Breast epithelium (tissue), 4 donors: ENCODE measurements at regions not wholly inside any gene's neighbourhood (a gene's known extent, or its start where the extent isn't known, plus 50 kb on each side); places are given as distances from the start of the nearest gene placed in this dataset.

Experiments
- DNase-seq, 2 donors: peaks; one replicate each; pipeline ENCODE4 v3.0.0-alpha.2; 2019; ENCODE audit warnings: low spot score in 2 of 2
- H3K27ac ChIP-seq, 2 donors: fragments of 200-600 bp; sonication (generic) in 1 of 2; one replicate each; pipeline ENCODE4 v1.5.1; 2016 to 2019; ENCODE audit warnings: mild to moderate bottlenecking in 1 of 2
- H3K27me3 ChIP-seq, 2 donors: fragments of 200-600 bp; sonication (generic) in 1 of 2; one replicate each; pipeline versions ENCODE4 v1.5.1 to v1.6.0; 2017 to 2019; ENCODE audit warnings: control low read depth in 1 of 2, mild to moderate bottlenecking in 1 of 2
- H3K36me3 ChIP-seq: fragments of 200-600 bp; one replicate; pipeline ENCODE4 v1.5.1; 2019
- H3K4me1 ChIP-seq, 2 donors: fragments of 200-600 bp; sonication (generic); one replicate each; pipeline ENCODE4 v1.5.1; 2016 to 2019; ENCODE audit warnings: control low read depth in 1 of 2
- H3K4me3 ChIP-seq, 3 donors: fragments of 200-600 bp; sonication (generic); 1 replicate in 2 of 3; 2 replicates in 1 of 3; pipeline ENCODE4 v1.5.1; 2016 to 2019; ENCODE audit warnings: mild to moderate bottlenecking in 3 of 3, moderate library complexity in 2 of 3
- H3K9me3 ChIP-seq, 2 donors: fragments of 200-600 bp; sonication (generic) in 1 of 2; one replicate each; pipeline ENCODE4 v1.5.1; 2016 to 2019; ENCODE audit warnings: control low read depth in 1 of 2
- POLR2A ChIP-seq: fragments of 450-650 bp; IDR thresholded peaks from one replicate; pipeline ENCODE4 v1.6.1; 2016; ENCODE audit warnings: antibody characterized with exemption, mild to moderate bottlenecking, moderate library complexity
- POLR2AphosphoS5 ChIP-seq, 3 donors: sonication (generic); formaldehyde crosslinking; IDR thresholded peaks; one replicate each; pipeline ENCODE4 v1.6.1; 2017; ENCODE audit warnings: antibody characterized with exemption in 3 of 3
- intact Hi-C: fragments of 100-400 bp; cut with DNase I; formaldehyde crosslinking; loops from one replicate; pipeline ENCODE4 v1.15.1; 2023; ENCODE audit warnings: low total_unique reads
- TF ChIP-seq, protein P1 (sequence below), 3 donors: fragments of 450-650 bp; IDR thresholded peaks; one replicate each; pipeline ENCODE4 v1.5.1; 2016 to 2017; ENCODE audit warnings: antibody characterized with exemption in 3 of 3, mild to moderate bottlenecking in 3 of 3, moderate library complexity in 3 of 3

DNA sequence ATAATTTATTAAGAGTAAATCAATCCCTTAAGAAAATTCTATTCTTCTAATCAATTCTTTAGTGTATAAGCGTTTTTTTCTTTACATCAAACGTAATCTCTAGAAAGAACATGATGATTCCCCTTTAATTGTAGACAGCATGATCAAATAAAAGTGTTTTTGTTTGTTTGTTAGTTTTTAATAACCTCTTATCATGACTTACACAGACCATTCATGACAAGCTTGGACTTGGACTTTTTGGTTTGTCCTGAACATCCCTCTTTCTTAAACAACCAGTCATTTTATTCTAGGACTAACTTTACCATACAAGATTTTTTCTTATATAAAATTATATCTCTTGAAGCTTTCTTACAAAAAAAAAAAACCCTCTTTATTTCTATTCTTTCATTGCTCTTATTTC lies 344.6 kb upstream of the SPOCK3 start:
- H3K27me3 ChIP-seq, result no peaks in the 10 kb centered on the region
- no peaks in the 10 kb centered on the region for H3K36me3 ChIP-seq
- H3K4me1 ChIP-seq, result no peaks in the 10 kb centered on the region
- intact Hi-C loops, result no loop called here
- H3K27ac ChIP-seq, result no peak overlapping the region
- peaks cover 0 to 5% of the 10 kb centered on the region in 2 donors for H3K9me3 ChIP-seq
- DNase-seq, result no peak
- no peak overlapping the region for H3K4me3 ChIP-seq
- TF ChIP-seq, protein P1, sequence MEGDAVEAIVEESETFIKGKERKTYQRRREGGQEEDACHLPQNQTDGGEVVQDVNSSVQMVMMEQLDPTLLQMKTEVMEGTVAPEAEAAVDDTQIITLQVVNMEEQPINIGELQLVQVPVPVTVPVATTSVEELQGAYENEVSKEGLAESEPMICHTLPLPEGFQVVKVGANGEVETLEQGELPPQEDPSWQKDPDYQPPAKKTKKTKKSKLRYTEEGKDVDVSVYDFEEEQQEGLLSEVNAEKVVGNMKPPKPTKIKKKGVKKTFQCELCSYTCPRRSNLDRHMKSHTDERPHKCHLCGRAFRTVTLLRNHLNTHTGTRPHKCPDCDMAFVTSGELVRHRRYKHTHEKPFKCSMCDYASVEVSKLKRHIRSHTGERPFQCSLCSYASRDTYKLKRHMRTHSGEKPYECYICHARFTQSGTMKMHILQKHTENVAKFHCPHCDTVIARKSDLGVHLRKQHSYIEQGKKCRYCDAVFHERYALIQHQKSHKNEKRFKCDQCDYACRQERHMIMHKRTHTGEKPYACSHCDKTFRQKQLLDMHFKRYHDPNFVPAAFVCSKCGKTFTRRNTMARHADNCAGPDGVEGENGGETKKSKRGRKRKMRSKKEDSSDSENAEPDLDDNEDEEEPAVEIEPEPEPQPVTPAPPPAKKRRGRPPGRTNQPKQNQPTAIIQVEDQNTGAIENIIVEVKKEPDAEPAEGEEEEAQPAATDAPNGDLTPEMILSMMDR (IDR thresholded peaks at IDR 0.05), result no peak
- TF ChIP-seq POLR2AphosphoS5 (IDR thresholded peaks at IDR 0.05), result no peak
- no peak for TF ChIP-seq POLR2A

DNA sequence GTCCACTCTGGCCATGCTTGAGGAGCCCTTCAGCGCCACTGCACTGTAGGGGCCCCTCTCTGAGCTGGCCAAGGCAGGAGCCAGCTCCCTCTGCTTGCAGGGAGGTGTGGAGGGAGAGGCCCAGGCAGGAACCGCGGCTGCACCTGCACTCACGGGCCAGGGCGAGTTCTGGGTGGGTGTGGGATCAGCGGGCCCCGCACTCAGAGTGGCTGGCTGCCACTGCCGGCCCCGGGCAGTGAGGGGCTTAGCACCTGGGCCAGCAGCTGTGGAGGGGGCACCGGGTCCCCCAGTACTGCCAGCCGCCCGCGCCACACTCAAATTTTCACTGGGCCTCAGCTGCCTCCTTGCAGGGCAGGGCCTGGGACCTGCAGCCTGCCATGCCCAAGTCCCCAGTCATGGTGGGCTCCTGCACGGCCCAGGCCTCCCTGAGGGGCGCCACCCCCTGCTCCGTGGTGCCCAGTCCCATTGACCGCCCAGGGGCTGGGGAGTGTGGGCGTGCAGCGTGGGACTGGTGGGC lies 347.2 kb upstream of the SPOCK3 start:
- intact Hi-C loops, result no loop called here
- no peaks in the 10 kb centered on the region for H3K27me3 ChIP-seq
- H3K4me3 ChIP-seq, result no peak overlapping the region
- TF ChIP-seq POLR2AphosphoS5 (IDR thresholded peaks at IDR 0.05) (no peak), POLR2A (no peak)
- TF ChIP-seq, protein P1 (IDR thresholded peaks at IDR 0.05), result no peak
- DNase-seq, result no peak
- no peak overlapping the region for H3K27ac ChIP-seq
- H3K36me3 ChIP-seq, result no peaks in the 10 kb centered on the region
- H3K4me1 ChIP-seq, result no peaks in the 10 kb centered on the region
- H3K9me3 ChIP-seq, result peaks cover 0 to 5% of the 10 kb centered on the region in 2 donors

DNA sequence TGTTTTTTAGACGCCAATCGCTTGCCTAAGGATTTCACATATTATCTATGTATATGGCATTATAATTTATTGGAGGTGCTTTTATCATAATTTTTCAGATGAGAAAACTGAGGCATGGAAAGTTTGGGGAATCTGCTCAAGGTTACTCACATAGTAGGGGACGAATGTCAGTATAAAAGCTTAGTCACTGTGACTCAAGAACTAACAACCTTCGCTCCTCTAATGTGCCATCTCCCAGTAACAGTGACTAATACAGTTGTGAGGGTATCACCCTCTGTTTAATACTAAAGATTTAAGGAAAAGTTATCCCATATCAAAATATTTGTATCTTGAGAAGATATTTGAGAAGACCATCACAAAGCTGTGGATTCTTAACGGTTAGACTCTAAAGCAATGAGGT lies 353.1 kb upstream of the SPOCK3 start:
- TF ChIP-seq, protein P1 (IDR thresholded peaks at IDR 0.05), result no peak
- TF ChIP-seq POLR2A (no peak), POLR2AphosphoS5 (IDR thresholded peaks at IDR 0.05) (no peak)
- H3K9me3 ChIP-seq, result no peaks in the 10 kb centered on the region

DNA sequence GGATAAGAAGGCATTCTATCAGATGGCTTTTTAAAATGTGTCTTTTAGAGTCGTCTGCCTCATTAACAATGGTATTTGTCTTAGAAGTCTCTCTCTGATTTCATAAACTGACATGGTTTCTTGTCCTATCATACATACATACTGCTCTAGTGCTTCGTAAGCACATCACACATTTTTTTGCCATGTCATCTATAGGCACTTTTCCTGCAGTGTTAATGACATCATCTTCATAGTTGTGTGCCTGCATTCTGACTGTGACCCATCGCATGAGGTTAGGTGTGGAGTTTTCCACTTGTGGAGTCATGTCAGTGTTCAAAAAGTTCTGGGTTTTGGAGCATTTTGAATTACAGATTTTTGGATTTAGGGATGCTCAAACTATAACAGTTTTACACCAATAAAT lies 361.6 kb upstream of the SPOCK3 start:
- Histone ChIP-seq H3K9me3 (no peaks in the 10 kb centered on the region), H3K27me3 (no peaks in the 10 kb centered on the region), H3K4me3 (no peak overlapping the region), H3K27ac (no peak overlapping the region), H3K4me1 (no peaks in the 10 kb centered on the region), H3K36me3 (no peaks in the 10 kb centered on the region)
- no peak for DNase-seq
- no peak for TF ChIP-seq POLR2A
- TF ChIP-seq POLR2AphosphoS5 (IDR thresholded peaks at IDR 0.05), result no peak
- TF ChIP-seq, protein P1 (IDR thresholded peaks at IDR 0.05), result no peak
- intact Hi-C loops, result no loop called here

More for the DNA sequence above, 353.1 kb upstream of the SPOCK3 start:
- no peaks in the 10 kb centered on the region for H3K36me3 ChIP-seq
- intact Hi-C loops, result no loop called here
- H3K27ac ChIP-seq, result no peak overlapping the region
- no peak overlapping the region for H3K4me3 ChIP-seq
- no peaks in the 10 kb centered on the region for H3K4me1 ChIP-seq
- no peaks in the 10 kb centered on the region for H3K27me3 ChIP-seq
- DNase-seq, result no peak

DNA sequence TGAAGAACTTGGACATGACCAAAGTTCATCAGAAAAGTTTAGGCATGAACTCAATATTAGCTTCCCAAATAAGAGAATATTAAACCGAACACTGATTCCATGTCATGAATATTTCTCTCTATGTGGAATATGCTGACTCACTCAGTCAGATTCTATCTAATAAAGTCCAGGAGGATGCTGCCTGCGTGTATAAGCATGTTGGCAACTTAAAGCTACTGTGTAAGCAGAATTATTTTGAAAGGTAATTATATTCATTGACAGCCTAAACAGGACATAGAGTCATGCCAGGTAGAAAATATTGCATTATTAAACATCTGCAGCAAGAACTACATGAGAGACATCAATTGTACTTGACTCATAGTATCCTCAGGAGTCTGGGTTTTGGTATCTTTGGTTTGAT lies 367.9 kb upstream of the SPOCK3 start:
- H3K36me3 ChIP-seq, result no peaks in the 10 kb centered on the region
- H3K27ac ChIP-seq, result no peak overlapping the region
- H3K27me3 ChIP-seq, result no peaks in the 10 kb centered on the region
- H3K4me1 ChIP-seq, result no peaks in the 10 kb centered on the region
- H3K4me3 ChIP-seq, result no peak overlapping the region
- DNase-seq, result no peak
- intact Hi-C loops, result no loop called here
- no peaks in the 10 kb centered on the region for H3K9me3 ChIP-seq
- TF ChIP-seq POLR2AphosphoS5 (IDR thresholded peaks at IDR 0.05) (no peak), POLR2A (no peak)
- TF ChIP-seq, protein P1 (IDR thresholded peaks at IDR 0.05), result no peak
